A549 (cell line): ENCODE measurements at regions not wholly inside any gene's neighbourhood (a gene's known extent, or its start where the extent isn't known, plus 50 kb on each side); places are given as distances from the start of the nearest gene placed in this dataset.

Source experiments
- ATAC-seq, 2 experiments: fragments of 200-7000 bp in 1 of 2; fragments of >200 bp in 1 of 2; cut with Nextera tagmentation in 1 of 2; cut with Tn5 transposase in 1 of 2; 3 replicates each; pipeline versions ENCODE4 v1.8.0 to v1.9.1; 2018 to 2020; ENCODE audit warnings: mild to moderate bottlenecking in 1 of 2, moderate library complexity in 1 of 2
- CTCF ChIA-PET: fragments of 300-600 bp; sonication (Branson Sonifier 250); formaldehyde crosslinking; extraction: SDS; loops from one replicate; lab custom pipeline; 2021; ENCODE audit warnings: antibody characterized with exemption, inconsistent platforms; lab: Yijun Ruan, JAX
- POLR2A ChIA-PET: fragments of 350-600 bp; formaldehyde crosslinking; extraction: SDS; loops from one replicate; lab custom pipeline; 2021; ENCODE audit warnings: antibody characterized with exemption, inconsistent platforms; lab: Yijun Ruan, JAX
- DNase-seq, 2 experiments: peaks; one replicate each; pipeline versions ENCODE4 v3.0.0 to v3.0.0-alpha.2; 2011 to 2016; ENCODE audit warnings: low read depth in 1 of 2, low spot score in 1 of 2
- FAIRE-seq: peaks from 2 replicates; lab custom pipeline; 2011; peaks lifted over from hg19 to GRCh38; lab: Jason Lieb, UNC
- H3K27ac ChIP-seq, 2 experiments: fragments of >200 bp; sonication (Bioruptor Twin); formaldehyde crosslinking; 3 replicates each; pipeline ENCODE4 v1.5.1; 2016 to 2017
- H3K4me1 ChIP-seq: fragments of >200 bp; sonication (Bioruptor Twin); formaldehyde crosslinking; 3 replicates; pipeline ENCODE4 v1.6.1; 2016
- H3K4me2 ChIP-seq: fragments of >200 bp; sonication (Bioruptor Twin); formaldehyde crosslinking; 3 replicates; pipeline ENCODE4 v1.6.1; 2016
- H3K4me3 ChIP-seq: fragments of >200 bp; sonication (Bioruptor Twin); formaldehyde crosslinking; 3 replicates; pipeline ENCODE4 v1.5.1; 2016
- H3K9me3 ChIP-seq: fragments of >200 bp; sonication (Bioruptor Twin); formaldehyde crosslinking; 3 replicates; pipeline ENCODE4 v1.6.1; 2016
- ATOH8 ChIP-seq: fragments of 250-450 bp; sonication (Bioruptor Pico); IDR thresholded peaks from 2 replicates; pipeline ENCODE4 v1.5.0; 2020; ENCODE audit warnings: low read depth, mild to moderate bottlenecking, moderate library complexity
- BCL3 ChIP-seq: fragments of >200 bp; sonication (Bioruptor Twin); formaldehyde crosslinking; IDR thresholded peaks from 3 replicates; pipeline ENCODE4 v1.6.1; 2016
- CBX2 ChIP-seq: fragments of 200-600 bp; sonication (generic); IDR thresholded peaks from 2 replicates; pipeline ENCODE4 v1.6.1; 2016; ENCODE audit warnings: low read depth, mild to moderate bottlenecking, borderline replicate concordance
- CHD2 ChIP-seq: fragments of 150-350 bp; IDR thresholded peaks from 2 replicates; pipeline ENCODE4 v1.6.1; 2014; ENCODE audit warnings: low read length; ENCODE audit not compliant: partially characterized antibody
- E2F6 ChIP-seq: IDR thresholded peaks from 2 replicates; pipeline ENCODE4 v1.6.1; 2012; ENCODE audit warnings: low read depth, borderline replicate concordance
- ELK1 ChIP-seq: fragments of 150-350 bp; IDR thresholded peaks from 2 replicates; pipeline ENCODE4 v1.6.1; 2014; ENCODE audit warnings: low read depth, mild to moderate bottlenecking, low read length
- EP300 ChIP-seq, 2 experiments: fragments of >200 bp; sonication (Bioruptor Twin); formaldehyde crosslinking; IDR thresholded peaks; 2 replicates in 1 of 2; 3 replicates in 1 of 2; pipeline ENCODE4 v1.6.1; 2016 to 2017
- FOXS1 ChIP-seq: fragments of 250-450 bp; sonication (Bioruptor Pico); IDR thresholded peaks from 2 replicates; pipeline ENCODE4 v1.5.0; 2020; ENCODE audit warnings: mild to moderate bottlenecking, moderate library complexity
- GATA3 ChIP-seq: IDR thresholded peaks from 2 replicates; pipeline ENCODE4 v1.6.1; 2012; ENCODE audit warnings: borderline replicate concordance
- HDAC2 ChIP-seq: fragments of 200-600 bp; sonication (generic); IDR thresholded peaks from 2 replicates; pipeline ENCODE4 v1.6.1; 2016
- HOXB5 ChIP-seq: fragments of 250-450 bp; sonication (Bioruptor Pico); IDR thresholded peaks from 2 replicates; pipeline ENCODE4 v1.5.0; 2020; ENCODE audit warnings: mild to moderate bottlenecking, moderate library complexity
- KDM1A ChIP-seq: fragments of 200-600 bp; sonication (generic); IDR thresholded peaks from 2 replicates; pipeline ENCODE4 v1.6.1; 2016; ENCODE audit warnings: low read depth, mild to moderate bottlenecking
- MAFK ChIP-seq: fragments of 450-650 bp; IDR thresholded peaks from 2 replicates; pipeline ENCODE4 v1.6.1; 2014; ENCODE audit not compliant: partially characterized antibody
- MYC ChIP-seq: IDR thresholded peaks from 2 replicates; pipeline ENCODE4 v1.6.1; 2012; ENCODE audit warnings: mild to moderate bottlenecking, inconsistent platforms, low read length, improper control_type of control experiment, borderline replicate concordance
- RFX5 ChIP-seq: fragments of 450-650 bp; IDR thresholded peaks from 2 replicates; pipeline ENCODE4 v1.7.1; 2014; ENCODE audit warnings: antibody characterized with exemption, mild to moderate bottlenecking, moderate library complexity
- SMC3 ChIP-seq: fragments of >200 bp; sonication (Bioruptor Twin); formaldehyde crosslinking; IDR thresholded peaks from 3 replicates; pipeline ENCODE4 v1.6.1; 2018; ENCODE audit warnings: inconsistent platforms
- TFCP2L1 ChIP-seq: fragments of 250-450 bp; sonication (Bioruptor Pico); IDR thresholded peaks from 2 replicates; pipeline ENCODE4 v1.5.0; 2021; ENCODE audit warnings: mild to moderate bottlenecking
- TP53 ChIP-seq: fragments of 250-450 bp; sonication (Bioruptor Pico); IDR thresholded peaks from 2 replicates; pipeline ENCODE4 v1.5.0; 2021; ENCODE audit warnings: mild to moderate bottlenecking, moderate library complexity
- ZC3H11A ChIP-seq: fragments of 450-650 bp; IDR thresholded peaks from 2 replicates; pipeline ENCODE4 v1.6.1; 2014; ENCODE audit warnings: antibody characterized with exemption, mild to moderate bottlenecking
- ZFP36 ChIP-seq: fragments of 450-650 bp; IDR thresholded peaks from 2 replicates; pipeline ENCODE4 v1.6.1; 2014; ENCODE audit warnings: borderline replicate concordance; ENCODE audit not compliant: partially characterized antibody
- WGBS: methylation state at CpG from one replicate; pipeline ENCODE4 v1.1.6; 2017; ENCODE audit errors: missing lambda C conversion rate; 5-methylcytosine and 5-hydroxymethylcytosine counted together
- TF ChIP-seq, protein P1 (sequence below): fragments of >200 bp; sonication (Bioruptor Twin); formaldehyde crosslinking; IDR thresholded peaks from 3 replicates; pipeline ENCODE4 v1.5.1; 2016
- TF ChIP-seq, protein P2 (sequence below): fragments of >200 bp; sonication (Bioruptor Twin); formaldehyde crosslinking; IDR thresholded peaks from 2 replicates; pipeline ENCODE4 v1.6.1; 2016

DNA sequence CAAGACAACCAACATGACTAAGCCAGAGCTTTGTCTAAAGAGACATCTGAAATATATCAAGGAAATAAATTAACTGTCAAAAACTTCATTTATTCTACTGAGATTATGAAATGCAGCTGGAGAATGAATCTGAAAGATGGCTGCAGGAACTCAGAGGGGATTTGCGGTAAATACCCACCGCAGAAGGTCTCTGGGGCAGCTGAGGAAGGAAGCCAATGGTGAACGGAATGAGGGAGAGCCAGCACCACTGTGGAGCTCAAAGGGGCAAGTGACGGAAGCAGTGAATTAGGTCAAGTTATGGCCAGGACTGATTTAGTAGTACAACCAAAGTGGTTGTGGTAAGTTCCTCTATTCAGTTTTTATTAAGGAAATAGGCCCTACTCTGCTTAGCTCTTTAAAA is 215.3 kb upstream of the GLI3 start:
- TF ChIP-seq E2F6 (no peak), ATOH8 (CRISPR knock-in tag) (no peak), ELK1 (no peak), FOXS1 (CRISPR knock-in tag) (no peak)
- TF ChIP-seq, protein P1, sequence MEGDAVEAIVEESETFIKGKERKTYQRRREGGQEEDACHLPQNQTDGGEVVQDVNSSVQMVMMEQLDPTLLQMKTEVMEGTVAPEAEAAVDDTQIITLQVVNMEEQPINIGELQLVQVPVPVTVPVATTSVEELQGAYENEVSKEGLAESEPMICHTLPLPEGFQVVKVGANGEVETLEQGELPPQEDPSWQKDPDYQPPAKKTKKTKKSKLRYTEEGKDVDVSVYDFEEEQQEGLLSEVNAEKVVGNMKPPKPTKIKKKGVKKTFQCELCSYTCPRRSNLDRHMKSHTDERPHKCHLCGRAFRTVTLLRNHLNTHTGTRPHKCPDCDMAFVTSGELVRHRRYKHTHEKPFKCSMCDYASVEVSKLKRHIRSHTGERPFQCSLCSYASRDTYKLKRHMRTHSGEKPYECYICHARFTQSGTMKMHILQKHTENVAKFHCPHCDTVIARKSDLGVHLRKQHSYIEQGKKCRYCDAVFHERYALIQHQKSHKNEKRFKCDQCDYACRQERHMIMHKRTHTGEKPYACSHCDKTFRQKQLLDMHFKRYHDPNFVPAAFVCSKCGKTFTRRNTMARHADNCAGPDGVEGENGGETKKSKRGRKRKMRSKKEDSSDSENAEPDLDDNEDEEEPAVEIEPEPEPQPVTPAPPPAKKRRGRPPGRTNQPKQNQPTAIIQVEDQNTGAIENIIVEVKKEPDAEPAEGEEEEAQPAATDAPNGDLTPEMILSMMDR: no peak
- FAIRE-seq: no peak
- Histone ChIP-seq H3K27ac (no peak overlapping the region), H3K4me3 (no peak overlapping the region), H3K4me1 (no peaks in the 10 kb centered on the region), H3K9me3 (no peaks in the 10 kb centered on the region), H3K4me2 (no peak overlapping the region)
- DNase-seq: no peak
- ATAC-seq: no peak
- ChIA-PET CTCF (no interaction called here), POLR2A (no interaction called here)
- 22% methylated on average over 4 of the region's 4 CpGs for WGBS

DNA sequence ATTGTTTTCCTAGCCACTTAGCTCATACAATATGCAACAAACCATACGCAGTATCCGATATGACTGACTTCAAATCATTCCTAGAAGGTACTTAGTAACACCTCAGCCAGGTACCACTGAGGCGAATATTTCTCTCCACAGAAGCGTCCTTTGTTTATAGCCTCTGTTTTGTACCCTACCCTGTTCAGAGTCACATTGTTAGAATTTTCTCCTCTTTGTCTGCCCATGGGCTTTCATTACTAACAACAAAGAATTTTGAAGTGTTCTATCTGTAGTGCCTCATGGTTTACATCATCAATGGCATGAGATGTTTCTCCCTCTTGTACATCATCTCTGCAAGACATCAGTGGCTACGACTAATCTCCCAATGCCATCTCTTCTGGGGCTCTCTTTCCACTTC is 212.4 kb upstream of the GLI3 start:
- no peak for FAIRE-seq
- TF ChIP-seq MYC (no peak), KDM1A (no peak), TFCP2L1 (CRISPR knock-in tag) (no peak), HOXB5 (no peak), E2F6 (no peak), HDAC2 (no peak), TP53 (no peak)
- H3K9me3 ChIP-seq: no peaks in the 10 kb centered on the region
- H3K27ac ChIP-seq: no peak overlapping the region
- ChIA-PET CTCF (no interaction called here), POLR2A (no interaction called here)
- H3K4me3 ChIP-seq: no peak overlapping the region
- DNase-seq: no peak
- no peak overlapping the region for H3K4me2 ChIP-seq
- no peak for ATAC-seq
- WGBS: 29% methylated on average over 5 of the region's 5 CpGs
- no peaks in the 10 kb centered on the region for H3K4me1 ChIP-seq

DNA sequence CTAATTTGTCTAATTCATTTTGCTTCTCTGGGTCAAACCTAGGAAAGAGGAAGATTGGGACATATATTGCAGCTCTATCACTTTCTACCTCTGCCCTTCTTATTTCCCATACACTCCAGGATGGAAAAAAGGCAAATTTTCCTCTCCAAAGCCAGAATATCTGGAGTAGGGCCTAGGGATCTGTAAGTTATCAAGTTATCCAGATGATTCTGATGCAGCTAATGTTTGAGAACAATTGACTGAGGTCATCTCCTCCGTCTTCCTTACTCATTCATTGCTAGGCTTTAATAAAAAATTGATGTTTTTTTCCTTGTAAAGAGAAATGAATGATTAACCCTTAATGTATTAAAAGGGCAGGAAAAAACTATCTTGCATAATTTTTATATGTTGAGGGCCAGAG is 211.9 kb upstream of the GLI3 start:
- no peak for FAIRE-seq
- no peak for ATAC-seq
- H3K4me2 ChIP-seq: no peak overlapping the region
- H3K27ac ChIP-seq: no peak overlapping the region
- no peaks in the 10 kb centered on the region for H3K4me1 ChIP-seq
- H3K4me3 ChIP-seq: no peak overlapping the region
- CTCF ChIA-PET: no interaction called here
- TF ChIP-seq, protein P1: no peak
- TF ChIP-seq ZC3H11A: no peak
- no peak for TF ChIP-seq MAFK
- TF ChIP-seq RFX5: no peak
- no peak for TF ChIP-seq CBX2
- TF ChIP-seq, protein P2, sequence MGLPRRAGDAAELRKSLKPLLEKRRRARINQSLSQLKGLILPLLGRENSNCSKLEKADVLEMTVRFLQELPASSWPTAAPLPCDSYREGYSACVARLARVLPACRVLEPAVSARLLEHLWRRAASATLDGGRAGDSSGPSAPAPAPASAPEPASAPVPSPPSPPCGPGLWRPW: no peak
- TF ChIP-seq EP300 (IDR thresholded peaks at IDR 0.05): no peak
- TF ChIP-seq TP53: no peak
- TF ChIP-seq SMC3: no peak
- no peak for TF ChIP-seq HOXB5
- no peak for TF ChIP-seq ZFP36
- no peak for TF ChIP-seq BCL3
- TF ChIP-seq HDAC2: no peak
- no peak for TF ChIP-seq CHD2
- no peak for TF ChIP-seq GATA3
- TF ChIP-seq ELK1: no peak
- no peak for DNase-seq
- WGBS: 5% methylated on average over 1 of the region's 1 CpG
- H3K9me3 ChIP-seq: no peaks in the 10 kb centered on the region
- POLR2A ChIA-PET: no interaction called here
